GM12878 (cell line): ENCODE measurements at regions not wholly inside any gene's neighbourhood (a gene's known extent, or its start where the extent isn't known, plus 50 kb on each side); places are given as distances from the start of the nearest gene placed in this dataset.

Experiments used
- ATAC-seq: fragments of 200-7000 bp; cut with Tn5 transposase; 3 replicates; pipeline ENCODE4 v1.9.1; 2020; ENCODE audit warnings: mild to moderate bottlenecking, moderate library complexity
- BruUV-seq: library from RNA; stranded (reverse); fragments of 400-500 nt; replicated peaks from 2 replicates; lab custom pipeline; 2021; lab: Mats Ljungman, UMichigan
- CTCF ChIA-PET: fragments of 300-600 bp; sonication (Branson Sonifier 250); formaldehyde crosslinking; extraction: SDS; loops from one replicate; lab custom pipeline; 2021; ENCODE audit warnings: inconsistent platforms; lab: Yijun Ruan, JAX
- POLR2A ChIA-PET: fragments of 350-600 bp; formaldehyde crosslinking; extraction: SDS; loops from one replicate; lab custom pipeline; 2021; ENCODE audit warnings: inconsistent platforms; lab: Charles Lee
- RAD21 ChIA-PET: fragments of 300-600 bp; sonication (Branson Sonifier 250); formaldehyde crosslinking; loops from one replicate; lab custom pipeline; 2023; ENCODE audit warnings: antibody characterized with exemption; ENCODE audit not compliant: unreplicated experiment; lab: Charles Lee
- SMC1A ChIA-PET: fragments of 300-600 bp; sonication (Branson Sonifier 250); formaldehyde crosslinking; loops from one replicate; lab custom pipeline; 2023; ENCODE audit not compliant: unreplicated experiment, uncharacterized antibody; lab: Charles Lee
- DNase-seq: peaks from one replicate; pipeline ENCODE4 v3.0.0-alpha.2; 2011; ENCODE audit warnings: low read depth, low spot score
- FAIRE-seq: peaks from 3 replicates; lab custom pipeline; 2011; peaks lifted over from hg19 to GRCh38; lab: Jason Lieb, UNC
- H2AFZ ChIP-seq: 2 replicates; pipeline ENCODE4 v1.6.0; 2011; ENCODE audit warnings: low read depth, low read length, control low read depth; ENCODE audit not compliant: control insufficient read depth
- H3K27ac ChIP-seq: 2 replicates; pipeline ENCODE4 v1.5.1; 2011; ENCODE audit warnings: control low read depth; ENCODE audit not compliant: control insufficient read depth, insufficient read depth
- H3K27me3 ChIP-seq, 2 experiments: replicated peaks in 1 of 2; 2 replicates each; pipeline versions ENCODE4 v1.6.0 to v1.6.1; 2011; ENCODE audit warnings: low read length in 1 of 2; ENCODE audit not compliant: control insufficient read depth in 2 of 2, insufficient read depth in 2 of 2
- H3K36me3 ChIP-seq, 2 experiments: 2 replicates each; pipeline ENCODE4 v1.5.1; 2011; ENCODE audit warnings: low read length in 1 of 2; ENCODE audit not compliant: control insufficient read depth in 2 of 2, insufficient read depth in 2 of 2
- H3K4me1 ChIP-seq: 2 replicates; pipeline ENCODE4 v1.6.1; 2011; ENCODE audit warnings: mild to moderate bottlenecking, low read length, moderate library complexity, mixed read lengths; ENCODE audit not compliant: control insufficient read depth, insufficient read depth
- H3K4me2 ChIP-seq: 2 replicates; pipeline ENCODE4 v1.6.0; 2011; ENCODE audit warnings: control low read depth; ENCODE audit not compliant: control insufficient read depth, insufficient read depth
- H3K4me3 ChIP-seq: fragments of 200-600 bp; sonication (generic); 2 replicates; pipeline ENCODE4 v1.5.1; 2016
- H3K79me2 ChIP-seq: 2 replicates; pipeline ENCODE4 v1.6.0; 2011; ENCODE audit warnings: low read length; ENCODE audit not compliant: control insufficient read depth, insufficient read depth
- H3K9ac ChIP-seq: 2 replicates; pipeline ENCODE4 v1.8.0; 2011; ENCODE audit warnings: low read length, control low read depth, mixed read lengths; ENCODE audit not compliant: control insufficient read depth, insufficient read depth
- H3K9me3 ChIP-seq: replicated peaks from 3 replicates; pipeline ENCODE4 v1.5.1; 2011; ENCODE audit warnings: mild to moderate bottlenecking, low read length; ENCODE audit not compliant: control insufficient read depth, insufficient read depth
- H4K20me1 ChIP-seq: 2 replicates; pipeline ENCODE4 v1.6.0; 2011; ENCODE audit not compliant: control insufficient read depth, insufficient read depth
- FOXK2 ChIP-seq: fragments of 450-650 bp; IDR thresholded peaks from 2 replicates; pipeline ENCODE4 v1.6.1; 2017; ENCODE audit warnings: mild to moderate bottlenecking, moderate library complexity
- FOXM1 ChIP-seq: IDR thresholded peaks from 2 replicates; pipeline ENCODE4 v1.6.1; 2012; ENCODE audit warnings: low read depth, mild to moderate bottlenecking, inconsistent platforms, low read length, moderate library complexity
- HDAC2 ChIP-seq: fragments of 200-600 bp; sonication (generic); IDR thresholded peaks from 2 replicates; pipeline ENCODE4 v1.6.1; 2017
- MYC ChIP-seq: IDR thresholded peaks from 2 replicates; pipeline ENCODE4 v1.6.1; 2011; ENCODE audit warnings: mild to moderate bottlenecking, low read length, moderate library complexity, inconsistent platforms; ENCODE audit not compliant: insufficient read depth, insufficient replicate concordance, insufficient read length, severe bottlenecking
- NR2C1 ChIP-seq: fragments of 450-650 bp; IDR thresholded peaks from 2 replicates; pipeline ENCODE4 v1.6.1; 2017; ENCODE audit warnings: antibody characterized with exemption, mild to moderate bottlenecking, moderate library complexity
- POLR2A ChIP-seq: IDR thresholded peaks from 2 replicates; pipeline ENCODE4 v1.6.1; 2011; ENCODE audit warnings: low read depth, mild to moderate bottlenecking, low read length
- SIX5 ChIP-seq: IDR thresholded peaks from 2 replicates; pipeline ENCODE4 v1.6.1; 2011; ENCODE audit warnings: mild to moderate bottlenecking, low read depth, low read length, moderate library complexity; ENCODE audit not compliant: severe bottlenecking
- SUZ12 ChIP-seq: fragments of 200-600 bp; sonication (generic); IDR thresholded peaks from one replicate; pipeline ENCODE4 v1.6.1; 2018; ENCODE audit warnings: antibody characterized with exemption, mild to moderate bottlenecking; ENCODE audit not compliant: unreplicated experiment
- WRNIP1 ChIP-seq: IDR thresholded peaks from 2 replicates; pipeline ENCODE4 v1.6.1; 2011; ENCODE audit warnings: low read depth, low read length, improper control_type of control experiment, borderline replicate concordance
- ZNF592 ChIP-seq: fragments of 450-650 bp; IDR thresholded peaks from 2 replicates; pipeline ENCODE4 v1.6.1; 2017; ENCODE audit warnings: mild to moderate bottlenecking, moderate library complexity
- WGBS: methylation state at CpG from one replicate; pipeline ENCODE4 v1.1.6; 2016; ENCODE audit warnings: low lambda C conversion rate; ENCODE audit not compliant: insufficient replicate concordance, insufficient coverage; ENCODE audit errors: missing lambda C conversion rate; 5-methylcytosine and 5-hydroxymethylcytosine counted together
- in situ Hi-C: fragments of 300-500 bp; cut with MboI; formaldehyde crosslinking; loops from 9 replicates; pipeline ENCODE4 v1.14.3; 2018; ENCODE audit warnings: mixed read lengths
- intact Hi-C: fragments of 100-400 bp; cut with micrococcal nuclease; formaldehyde crosslinking; loops from one replicate; pipeline ENCODE4 v1.14.2; 2022; ENCODE audit not compliant: unreplicated experiment
- TF ChIP-seq, protein P1 (sequence below): fragments of 450-650 bp; IDR thresholded peaks from 2 replicates; pipeline ENCODE4 v1.6.1; 2014; ENCODE audit warnings: mild to moderate bottlenecking
- TF ChIP-seq, protein P2 (sequence below): fragments of 450-650 bp; IDR thresholded peaks from 2 replicates; pipeline ENCODE4 v1.6.1; 2017; ENCODE audit warnings: borderline replicate concordance

GRCh38 chr10:85464336-85464735 lies 902.3 kb downstream of the GRID1 start:
- ChIA-PET CTCF (no interaction called here), RAD21 (no interaction called here), SMC1A (no interaction called here), POLR2A (no interaction called here)
- no peak overlapping the region for H3K9ac ChIP-seq
- no TSS peak for BruUV-seq
- no peak overlapping the region for H3K4me2 ChIP-seq
- H3K27me3 ChIP-seq = no peaks in the 10 kb centered on the region
- H3K79me2 ChIP-seq = no peaks in the 10 kb centered on the region
- intact Hi-C loops = no loop called here
- ATAC-seq = no peak
- no peak overlapping the region for H3K4me3 ChIP-seq
- H2AFZ ChIP-seq = no peak overlapping the region
- 42% methylated on average over 2 of the region's 2 CpGs for WGBS
- H4K20me1 ChIP-seq = no peaks in the 10 kb centered on the region
- H3K36me3 ChIP-seq = no peaks in the 10 kb centered on the region
- in situ Hi-C loops = no loop called here
- TF ChIP-seq FOXK2 (no peak), HDAC2 (no peak), SUZ12 (no peak), NR2C1 (no peak), FOXM1 (no peak), WRNIP1 (no peak), MYC (no peak), POLR2A (no peak), ZNF592 (no peak), SIX5 (no peak)
- TF ChIP-seq, protein P1, sequence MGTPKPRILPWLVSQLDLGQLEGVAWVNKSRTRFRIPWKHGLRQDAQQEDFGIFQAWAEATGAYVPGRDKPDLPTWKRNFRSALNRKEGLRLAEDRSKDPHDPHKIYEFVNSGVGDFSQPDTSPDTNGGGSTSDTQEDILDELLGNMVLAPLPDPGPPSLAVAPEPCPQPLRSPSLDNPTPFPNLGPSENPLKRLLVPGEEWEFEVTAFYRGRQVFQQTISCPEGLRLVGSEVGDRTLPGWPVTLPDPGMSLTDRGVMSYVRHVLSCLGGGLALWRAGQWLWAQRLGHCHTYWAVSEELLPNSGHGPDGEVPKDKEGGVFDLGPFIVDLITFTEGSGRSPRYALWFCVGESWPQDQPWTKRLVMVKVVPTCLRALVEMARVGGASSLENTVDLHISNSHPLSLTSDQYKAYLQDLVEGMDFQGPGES = no peak
- TF ChIP-seq, protein P2, sequence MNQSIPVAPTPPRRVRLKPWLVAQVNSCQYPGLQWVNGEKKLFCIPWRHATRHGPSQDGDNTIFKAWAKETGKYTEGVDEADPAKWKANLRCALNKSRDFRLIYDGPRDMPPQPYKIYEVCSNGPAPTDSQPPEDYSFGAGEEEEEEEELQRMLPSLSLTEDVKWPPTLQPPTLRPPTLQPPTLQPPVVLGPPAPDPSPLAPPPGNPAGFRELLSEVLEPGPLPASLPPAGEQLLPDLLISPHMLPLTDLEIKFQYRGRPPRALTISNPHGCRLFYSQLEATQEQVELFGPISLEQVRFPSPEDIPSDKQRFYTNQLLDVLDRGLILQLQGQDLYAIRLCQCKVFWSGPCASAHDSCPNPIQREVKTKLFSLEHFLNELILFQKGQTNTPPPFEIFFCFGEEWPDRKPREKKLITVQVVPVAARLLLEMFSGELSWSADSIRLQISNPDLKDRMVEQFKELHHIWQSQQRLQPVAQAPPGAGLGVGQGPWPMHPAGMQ = no peak
- no peaks in the 10 kb centered on the region for H3K4me1 ChIP-seq
- H3K27ac ChIP-seq = no peak overlapping the region
- no peak for DNase-seq
- no peak for FAIRE-seq
- no peaks in the 10 kb centered on the region for H3K9me3 ChIP-seq
